Heart left ventricle (tissue), 13 donors: ENCODE measurements at regions not wholly inside any gene's neighbourhood (a gene's known extent, or its start where the extent isn't known, plus 50 kb on each side); places are given as distances from the start of the nearest gene placed in this dataset.

Source experiments
- CTCF ChIP-seq, 12 donors: fragments of 200-600 bp; sonication (generic) in 4 of 12; IDR thresholded peaks; one replicate each; pipeline versions ENCODE4 v1.5.0 to v1.8.0; 2018 to 2022; ENCODE audit warnings: antibody characterized with exemption in 12 of 12, mild to moderate bottlenecking in 5 of 12
- POLR2A ChIP-seq, 2 donors: fragments of 450-650 bp; IDR thresholded peaks; one replicate each; pipeline ENCODE4 v1.6.1; 2017; ENCODE audit warnings: antibody characterized with exemption in 2 of 2, mild to moderate bottlenecking in 2 of 2, moderate library complexity in 2 of 2
- donor health status: ischemic (EF 13 %, LVEDD 7.1; RV severe dilation, severe dysfunction).
- donor health status: DM: no; HTN: yes; CAD: no.
- donor health status: DM: no; HTN: no; CAD: no.
- donor health status: ischemic (EF 25% LVEDD 6.9; RV normal size, moderate dysfunction).
- donor health status: ischemic (EF 25% LVEDD 5.7; RV mildly dilated, moderate dysfunction).
- donor health status: ischemic (EF 35%, LVEDD 5.7; RV mildly dilated, moderate dysfunction).
- donor health status: nonischemic (EF 11% LVEDD 7.7; RV severe dilation, severe dysfunction).
- donor health status: DM: yes; HTN: yes; CAD: no.
- donor health status: PGD.
- donor health status: ischemic (EF 29% LVEDD 5.4; RV normal size, mild dysfunction).
- donor health status: nonischemic (EF 23%, LVEDD 6.1; RV moderate dilation, normal function).

DNA sequence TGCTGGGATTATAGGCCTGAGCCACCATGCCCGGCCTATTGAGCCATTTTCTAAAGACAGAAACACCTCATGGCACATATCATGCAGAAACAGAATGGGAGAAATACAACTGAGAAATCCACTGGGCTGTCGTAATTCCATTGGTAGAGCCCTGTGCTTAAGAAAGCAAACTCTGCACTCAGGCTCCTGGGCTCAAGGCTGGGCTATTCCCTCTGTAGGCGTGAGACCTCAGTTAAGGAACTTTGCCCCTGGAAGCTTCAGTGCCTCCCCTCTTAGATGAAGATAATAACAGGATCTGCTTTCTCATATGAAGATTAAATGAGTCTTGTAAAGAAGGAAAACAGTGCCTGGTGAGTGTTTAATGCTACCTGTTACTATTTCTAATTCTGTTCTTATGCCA lies 120.3 kb downstream of the PXDC1 start:
- TF ChIP-seq CTCF (IDR thresholded peaks at IDR 0.05) (no peak), POLR2A (IDR thresholded peaks at IDR 0.05) (no peak)
